ENCODE measurements at regions not wholly inside any gene's neighbourhood (a gene's known extent, or its start where the extent isn't known, plus 50 kb on each side); places are given as distances from the start of the nearest gene placed in this dataset.
"Not testable (repeated sequence)": the region's sequence is repeated elsewhere in the genome, so short reads cannot be mapped to it uniquely, and the experiment has no call there.

DNA sequence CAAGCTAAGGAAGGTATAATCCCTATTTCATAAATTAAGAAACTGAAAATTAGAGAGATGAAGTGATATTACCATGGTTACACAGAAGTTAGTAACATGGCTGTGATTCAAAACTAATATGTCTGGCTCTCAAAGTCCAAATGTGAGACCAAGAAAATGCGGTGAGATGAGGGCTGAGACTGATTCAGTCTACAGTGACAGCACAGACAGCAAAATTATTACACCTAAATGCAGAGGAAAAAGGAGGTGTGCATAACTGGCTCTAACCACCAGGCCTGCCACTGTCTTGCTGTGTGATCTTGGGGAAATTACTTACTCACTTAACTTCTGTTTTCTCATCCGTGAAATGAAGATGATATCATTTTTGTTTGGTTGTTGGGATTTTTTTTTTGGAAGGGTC is 270.0 kb upstream of the SOX9 start:
- no peak for DNase-seq

DNA sequence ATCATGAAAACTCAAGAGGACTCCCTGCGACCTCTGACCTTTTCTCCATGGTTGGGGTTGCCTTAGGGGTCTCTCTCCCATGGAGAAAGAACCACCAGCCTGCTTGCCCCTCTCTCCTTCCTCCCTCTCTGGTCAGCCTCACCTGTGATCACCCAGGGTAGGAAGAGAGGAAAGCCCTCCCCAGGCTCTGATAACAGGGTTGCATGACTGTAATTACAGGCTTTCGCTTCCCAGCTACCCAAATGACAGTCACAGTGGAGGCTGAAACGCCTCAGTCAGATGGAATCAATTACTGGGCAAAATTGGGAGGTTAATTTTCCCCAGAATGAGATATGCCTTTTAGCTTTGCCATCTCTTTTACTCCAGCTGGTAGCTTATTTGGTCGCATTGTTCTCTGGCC is 265.8 kb upstream of the SOX9 start:
- no peak for DNase-seq

DNA sequence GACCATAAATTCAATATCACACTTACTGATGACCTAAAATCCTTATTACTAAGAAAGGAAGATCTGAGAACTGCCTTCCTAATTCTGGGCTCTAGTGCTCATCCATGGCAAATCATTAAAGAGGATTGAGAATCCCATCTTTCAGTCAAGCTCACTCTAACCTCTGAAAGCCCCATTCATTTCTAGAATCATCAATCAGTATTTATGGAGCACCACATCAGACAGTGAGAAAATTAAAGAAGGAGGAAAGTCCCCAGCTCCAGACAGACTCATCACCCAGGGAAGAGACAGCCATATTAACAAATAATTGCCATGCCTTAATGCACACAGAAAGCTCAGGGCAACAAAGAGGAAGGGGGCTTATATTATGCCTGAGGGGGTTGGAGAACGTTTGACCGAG is 256.1 kb upstream of the SOX9 start:
- no peak for DNase-seq

GRCh38 chr17:71866095-71866494 is 254.7 kb upstream of the SOX9 start:
- peak; percentile 36 for DNase-seq

DNA sequence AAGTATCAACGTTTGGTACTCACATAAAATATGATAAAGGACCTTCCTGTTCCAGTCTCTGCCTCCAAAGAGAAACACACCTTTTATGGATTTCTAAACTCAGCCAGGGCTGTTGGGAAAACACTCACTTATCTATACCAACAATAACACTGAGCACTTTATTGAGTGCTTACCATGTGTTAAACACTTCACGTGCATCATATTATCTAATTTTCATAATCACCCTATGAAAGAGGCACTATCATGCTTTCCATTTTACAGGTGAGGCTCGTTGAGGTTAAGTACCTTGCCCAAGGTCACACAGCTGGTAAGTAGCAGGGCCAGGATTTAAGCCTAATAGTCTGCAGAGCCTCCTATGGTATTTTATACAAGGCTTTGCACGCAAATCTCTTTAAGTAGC is 251.5 kb upstream of the SOX9 start:
- DNase-seq: no peak

GRCh38 chr17:71869841-71870545 is 250.8 kb upstream of the SOX9 start:
- DNase-seq: peak; percentile 33

DNA sequence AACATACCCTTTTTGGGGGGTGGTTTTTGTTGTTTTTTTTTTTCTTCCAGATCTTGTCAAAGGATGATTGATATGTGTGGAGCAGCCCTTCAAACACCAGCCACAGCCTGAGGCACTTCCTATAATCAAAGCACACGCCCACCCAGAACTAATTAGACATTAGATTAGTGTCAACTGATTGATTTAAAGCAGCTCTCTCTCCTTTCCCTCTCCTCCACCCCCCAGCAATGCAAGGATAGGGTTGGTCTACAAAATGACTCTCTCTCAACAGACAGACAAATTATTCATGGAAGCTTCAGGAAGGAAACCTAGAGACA is 250.3 kb upstream of the SOX9 start:
- peak; percentile 35 for DNase-seq

- DNase-seq: no peak
Measured at GRCh38 chr17:71872843-71873485, 247.9 kb upstream of the SOX9 start.

DNA sequence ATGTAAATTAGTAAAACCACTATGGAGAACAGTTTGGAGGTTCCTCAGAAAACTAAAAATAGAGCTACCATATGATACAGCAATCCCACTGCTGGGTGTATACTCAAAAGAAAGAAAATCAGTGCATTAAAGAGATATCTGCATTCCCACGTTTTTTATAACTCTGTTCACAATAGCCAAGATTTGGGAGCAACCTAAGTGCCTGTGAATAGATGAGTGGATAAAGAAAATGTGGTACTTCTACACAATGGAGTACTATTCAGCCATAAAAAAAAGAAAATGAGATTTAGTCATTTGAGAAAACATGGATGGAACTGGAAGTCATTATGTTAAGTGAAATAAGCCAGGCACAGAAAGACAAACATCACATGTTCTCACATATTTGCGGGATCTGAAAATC is 246.0 kb upstream of the SOX9 start:
- not testable (repeated sequence) for DNase-seq

DNA sequence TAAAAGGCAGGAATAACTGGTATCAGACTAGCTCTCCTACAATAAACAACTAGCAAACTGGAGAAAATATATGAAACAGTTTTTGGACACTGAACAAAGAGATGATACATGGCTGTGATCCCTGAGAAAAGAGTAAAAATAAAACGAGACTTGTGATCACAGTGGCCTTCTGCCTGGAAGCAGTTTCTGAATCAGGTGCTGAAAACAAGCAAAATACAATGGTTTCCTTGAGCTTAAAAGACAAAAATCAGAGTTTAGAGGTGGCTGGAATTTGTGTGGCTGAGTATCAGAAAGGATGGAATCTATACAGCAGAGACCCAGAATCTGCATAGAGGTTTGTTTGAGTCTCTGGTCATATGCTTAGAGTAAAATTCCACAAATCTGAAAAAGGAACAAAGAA is 242.5 kb upstream of the SOX9 start:
- no peak for DNase-seq

- DNase-seq: no peak
Measured at GRCh38 chr17:71878998-71879397, 241.8 kb upstream of the SOX9 start.

- DNase-seq: no peak
Measured at GRCh38 chr17:71881041-71881440, 239.8 kb upstream of the SOX9 start.

- DNase-seq: no peak
Measured at GRCh38 chr17:71881581-71881980, 239.2 kb upstream of the SOX9 start.

GRCh38 chr17:71883258-71883657 is 237.6 kb upstream of the SOX9 start:
- DNase-seq: no peak

- no peak for DNase-seq
Measured at GRCh38 chr17:71883845-71884244, 237.0 kb upstream of the SOX9 start.

- no peak for DNase-seq
Measured at GRCh38 chr17:71885662-71886061, 235.2 kb upstream of the SOX9 start.

GRCh38 chr17:71899317-71899716 is 221.5 kb upstream of the SOX9 start:
- no peak for DNase-seq

DNA sequence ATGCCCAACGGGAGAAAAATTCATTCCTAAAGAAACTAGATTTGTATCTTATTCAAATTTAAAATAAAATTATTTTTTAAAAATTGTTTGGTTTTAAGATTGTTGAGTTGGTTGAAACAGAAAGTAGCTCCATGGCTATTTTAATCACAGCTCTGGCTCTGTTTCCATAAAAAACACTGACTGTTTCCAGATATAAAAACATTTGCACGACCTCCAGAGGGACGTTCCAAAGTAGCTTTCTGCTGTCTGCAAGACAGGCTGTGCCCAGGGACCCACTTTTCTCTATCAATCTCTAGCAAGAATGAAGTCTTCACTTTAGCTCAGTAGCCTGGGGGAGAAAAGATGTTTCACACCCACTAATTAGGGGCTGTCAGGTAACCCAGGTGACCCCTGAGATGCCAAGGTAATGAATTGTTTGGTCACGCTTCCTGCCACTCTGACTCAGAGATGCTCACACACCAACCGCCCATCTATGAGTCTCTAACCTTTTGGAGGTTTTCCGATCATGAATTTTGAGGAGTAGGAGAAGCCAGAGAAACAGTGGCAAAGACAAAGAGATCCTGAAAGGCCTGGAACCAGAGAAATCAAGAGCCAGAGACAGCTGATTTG is 220.1 kb upstream of the SOX9 start:
- no peak for DNase-seq

DNA sequence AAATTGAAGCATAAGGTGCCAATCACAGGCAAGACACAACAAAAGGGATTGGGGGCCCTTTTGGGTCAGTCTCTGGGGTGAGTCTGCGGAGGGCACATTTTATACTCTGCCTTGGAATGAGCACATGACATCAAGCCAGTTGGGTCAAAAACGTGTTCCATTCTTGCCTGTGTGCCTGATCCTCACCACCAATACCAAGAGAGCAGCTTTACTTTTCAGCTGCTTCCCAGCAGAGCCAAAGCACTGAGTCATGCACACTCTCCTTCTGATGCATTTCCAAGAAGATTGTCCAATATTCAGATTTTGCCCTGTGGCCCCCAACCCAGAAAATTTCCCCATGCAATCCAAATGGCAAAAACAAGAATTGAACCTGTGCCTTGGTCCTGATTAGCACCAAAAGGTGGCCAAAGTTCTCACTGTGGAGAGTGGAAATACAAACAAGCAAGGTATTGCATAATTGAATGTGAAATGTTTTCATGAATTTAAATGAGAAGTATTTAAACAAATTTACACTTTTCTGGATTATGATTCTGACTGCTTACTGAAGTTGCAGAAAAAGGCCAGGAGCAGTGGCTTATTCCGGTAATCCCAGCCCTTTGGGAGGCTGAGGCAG is 217.8 kb upstream of the SOX9 start:
- DNase-seq: no peak

- DNase-seq: no peak
Measured at GRCh38 chr17:71905376-71906031, 215.3 kb upstream of the SOX9 start.

DNA sequence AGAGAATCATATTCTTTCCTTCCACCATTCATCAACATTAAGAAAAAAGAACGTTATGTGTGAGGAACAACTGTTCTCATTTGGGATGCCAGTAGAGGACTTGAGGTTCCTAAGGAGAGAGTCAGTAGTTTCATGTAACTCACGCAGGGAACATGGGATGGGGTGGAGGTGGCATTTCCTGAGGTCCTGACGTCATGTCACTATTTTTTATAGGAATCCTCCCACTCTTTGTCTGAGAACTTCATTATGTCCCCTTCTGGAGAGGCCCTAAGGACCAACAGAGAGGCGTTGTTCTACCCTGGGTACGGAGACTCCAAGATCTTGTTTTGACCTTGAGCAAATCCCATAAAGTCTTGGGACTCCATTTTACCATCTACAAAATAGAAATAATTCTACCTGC is 211.7 kb upstream of the SOX9 start:
- no peak for DNase-seq

GRCh38 chr17:71910002-71910401 is 210.8 kb upstream of the SOX9 start:
- DNase-seq: no peak

- DNase-seq: no peak
Measured at GRCh38 chr17:71914042-71914441, 206.8 kb upstream of the SOX9 start.

DNA sequence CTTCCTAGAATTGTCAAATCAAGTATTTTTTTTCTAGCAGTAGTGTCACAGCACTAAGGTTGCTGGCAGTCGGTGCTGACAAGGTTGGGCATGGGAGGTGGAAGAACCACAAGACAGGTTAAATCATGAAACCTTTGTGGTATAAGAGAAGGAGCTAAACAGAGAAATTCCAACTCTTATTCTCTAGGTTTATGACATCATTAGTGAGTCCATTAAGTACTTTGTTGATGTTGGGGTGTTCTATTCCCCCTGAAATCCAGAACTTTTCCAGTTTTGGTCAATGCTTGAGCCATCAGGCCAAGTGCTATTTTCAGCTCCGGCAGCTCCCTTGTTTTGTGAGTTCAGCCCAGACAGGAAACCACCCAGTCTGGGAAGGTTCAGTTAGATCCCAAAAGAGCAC is 206.0 kb upstream of the SOX9 start:
- no peak for DNase-seq
